ENCODE measurements at regions not wholly inside any gene's neighbourhood (a gene's known extent, or its start where the extent isn't known, plus 50 kb on each side); places are given as distances from the start of the nearest gene placed in this dataset.

DNA sequence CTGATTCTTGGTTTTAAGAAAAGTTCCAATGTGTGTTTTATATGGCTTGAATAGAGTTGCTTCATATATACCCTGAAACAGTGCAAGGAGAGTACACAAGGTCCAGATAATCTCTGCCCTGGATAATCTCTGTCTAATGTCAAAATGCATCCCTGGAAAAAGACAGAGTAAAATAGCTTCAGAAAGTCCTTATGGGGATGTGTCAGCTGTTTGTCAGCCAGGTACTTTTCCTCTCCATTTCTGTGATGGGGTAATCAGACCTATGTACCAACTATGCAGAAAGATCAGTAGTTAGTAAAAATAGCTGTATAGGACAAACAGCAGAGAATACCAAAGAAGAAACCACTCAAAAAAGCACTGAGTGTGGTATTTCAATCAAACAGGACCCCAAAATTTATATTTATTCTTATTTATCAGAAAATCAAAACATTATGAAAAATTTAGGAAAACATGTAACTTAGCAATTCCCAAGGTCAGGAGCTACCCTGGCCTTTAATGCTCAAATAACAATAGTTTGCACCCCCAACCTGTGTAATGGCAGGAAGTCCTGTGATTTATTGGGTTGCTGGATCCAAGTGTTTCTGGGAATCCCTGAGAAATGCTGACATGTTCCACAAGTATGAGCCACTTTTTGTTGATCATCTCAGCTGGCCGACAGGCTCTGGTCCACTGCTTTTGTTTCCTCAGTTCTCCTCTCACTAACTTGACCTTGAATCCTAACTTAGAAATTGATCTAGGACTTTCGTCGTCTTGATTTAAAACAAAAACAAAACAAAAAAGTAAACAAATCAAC is 69.6 kb downstream of the MDH1 start:
- no peaks in the 10 kb centered on the region for H3K79me2 ChIP-seq (ENCODE audit: control insufficient read depth, insufficient read depth, low read length)
- ChIA-PET RAD21 (ENCODE audit: unreplicated experiment) (no interaction called here), SMC1A (ENCODE audit: uncharacterized antibody, unreplicated experiment) (interaction anchor here (0.9 to 1.6 kb wide), 2 partner anchors 10 to 31 kb away, joined by 3 read pairs; no protein-coding TSS in a partner anchor), CTCF (interaction anchor here (0.8 to 1.2 kb wide), 3 partner anchors 14 to 184 kb away, joined by 3 to 4 read pairs (median 4); no protein-coding TSS in a partner anchor), POLR2A (no interaction called here)
- H2AFZ ChIP-seq (ENCODE audit: control insufficient read depth, low read depth, low read length), result no peak overlapping the region
- 59% methylated on average over 3 of the region's 3 CpGs for WGBS (ENCODE audit: insufficient coverage, insufficient replicate concordance, low lambda C conversion rate, missing lambda C conversion rate)
- no peak for ATAC-seq
- H3K4me1 ChIP-seq (ENCODE audit: control insufficient read depth, insufficient read depth, low read length), result no peaks in the 10 kb centered on the region
- in situ Hi-C loops (cut with MboI) (no loop called here), intact Hi-C loops (cut with micrococcal nuclease; ENCODE audit: unreplicated experiment) (no loop called here)
- BruUV-seq (replicated peaks), result no TSS peak
- no peaks in the 10 kb centered on the region for H4K20me1 ChIP-seq (ENCODE audit: control insufficient read depth, insufficient read depth)
- H3K36me3 ChIP-seq (ENCODE audit: control insufficient read depth in 2 of 2, insufficient read depth in 2 of 2, low read length in 1 of 2), result no peaks in the 10 kb centered on the region
- no peaks in the 10 kb centered on the region; the same call in 2 of the 3 replicates for H3K9me3 ChIP-seq (replicated peaks; ENCODE audit: control insufficient read depth, insufficient read depth, low read length)
- H3K4me2 ChIP-seq (ENCODE audit: control insufficient read depth, insufficient read depth), result no peak overlapping the region
- FAIRE-seq, result no peak
- no peak for DNase-seq (ENCODE audit: low read depth, low spot score)
- no peak overlapping the region for H3K9ac ChIP-seq (ENCODE audit: control insufficient read depth, insufficient read depth, low read length)
- no peaks in the 10 kb centered on the region for H3K27me3 ChIP-seq (replicated peaks in 1 of 2; ENCODE audit: control insufficient read depth in 2 of 2, insufficient read depth in 2 of 2, low read length in 1 of 2)
- no peak overlapping the region for H3K4me3 ChIP-seq
- H3K27ac ChIP-seq (ENCODE audit: control insufficient read depth, insufficient read depth), result no peak overlapping the region
- TF ChIP-seq, protein P1, sequence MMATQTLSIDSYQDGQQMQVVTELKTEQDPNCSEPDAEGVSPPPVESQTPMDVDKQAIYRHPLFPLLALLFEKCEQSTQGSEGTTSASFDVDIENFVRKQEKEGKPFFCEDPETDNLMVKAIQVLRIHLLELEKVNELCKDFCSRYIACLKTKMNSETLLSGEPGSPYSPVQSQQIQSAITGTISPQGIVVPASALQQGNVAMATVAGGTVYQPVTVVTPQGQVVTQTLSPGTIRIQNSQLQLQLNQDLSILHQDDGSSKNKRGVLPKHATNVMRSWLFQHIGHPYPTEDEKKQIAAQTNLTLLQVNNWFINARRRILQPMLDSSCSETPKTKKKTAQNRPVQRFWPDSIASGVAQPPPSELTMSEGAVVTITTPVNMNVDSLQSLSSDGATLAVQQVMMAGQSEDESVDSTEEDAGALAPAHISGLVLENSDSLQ (IDR thresholded peaks at IDR 0.05), result no peak
- TF ChIP-seq HDAC2 (IDR thresholded peaks at IDR 0.05), result no peak
- TF ChIP-seq KAT2A (conservative IDR thresholded peaks at IDR 0.05; ENCODE audit: control insufficient read depth, low read depth, low read length), result no peak
- TF ChIP-seq MEF2B (IDR thresholded peaks at IDR 0.05; ENCODE audit: partially characterized antibody, poor library complexity, severe bottlenecking), result no peak
- no peak for TF ChIP-seq TCF12 (IDR thresholded peaks at IDR 0.05; ENCODE audit: low read depth, low read length)
- no peak for TF ChIP-seq PAX8 (IDR thresholded peaks at IDR 0.05)
- TF ChIP-seq, protein P2, sequence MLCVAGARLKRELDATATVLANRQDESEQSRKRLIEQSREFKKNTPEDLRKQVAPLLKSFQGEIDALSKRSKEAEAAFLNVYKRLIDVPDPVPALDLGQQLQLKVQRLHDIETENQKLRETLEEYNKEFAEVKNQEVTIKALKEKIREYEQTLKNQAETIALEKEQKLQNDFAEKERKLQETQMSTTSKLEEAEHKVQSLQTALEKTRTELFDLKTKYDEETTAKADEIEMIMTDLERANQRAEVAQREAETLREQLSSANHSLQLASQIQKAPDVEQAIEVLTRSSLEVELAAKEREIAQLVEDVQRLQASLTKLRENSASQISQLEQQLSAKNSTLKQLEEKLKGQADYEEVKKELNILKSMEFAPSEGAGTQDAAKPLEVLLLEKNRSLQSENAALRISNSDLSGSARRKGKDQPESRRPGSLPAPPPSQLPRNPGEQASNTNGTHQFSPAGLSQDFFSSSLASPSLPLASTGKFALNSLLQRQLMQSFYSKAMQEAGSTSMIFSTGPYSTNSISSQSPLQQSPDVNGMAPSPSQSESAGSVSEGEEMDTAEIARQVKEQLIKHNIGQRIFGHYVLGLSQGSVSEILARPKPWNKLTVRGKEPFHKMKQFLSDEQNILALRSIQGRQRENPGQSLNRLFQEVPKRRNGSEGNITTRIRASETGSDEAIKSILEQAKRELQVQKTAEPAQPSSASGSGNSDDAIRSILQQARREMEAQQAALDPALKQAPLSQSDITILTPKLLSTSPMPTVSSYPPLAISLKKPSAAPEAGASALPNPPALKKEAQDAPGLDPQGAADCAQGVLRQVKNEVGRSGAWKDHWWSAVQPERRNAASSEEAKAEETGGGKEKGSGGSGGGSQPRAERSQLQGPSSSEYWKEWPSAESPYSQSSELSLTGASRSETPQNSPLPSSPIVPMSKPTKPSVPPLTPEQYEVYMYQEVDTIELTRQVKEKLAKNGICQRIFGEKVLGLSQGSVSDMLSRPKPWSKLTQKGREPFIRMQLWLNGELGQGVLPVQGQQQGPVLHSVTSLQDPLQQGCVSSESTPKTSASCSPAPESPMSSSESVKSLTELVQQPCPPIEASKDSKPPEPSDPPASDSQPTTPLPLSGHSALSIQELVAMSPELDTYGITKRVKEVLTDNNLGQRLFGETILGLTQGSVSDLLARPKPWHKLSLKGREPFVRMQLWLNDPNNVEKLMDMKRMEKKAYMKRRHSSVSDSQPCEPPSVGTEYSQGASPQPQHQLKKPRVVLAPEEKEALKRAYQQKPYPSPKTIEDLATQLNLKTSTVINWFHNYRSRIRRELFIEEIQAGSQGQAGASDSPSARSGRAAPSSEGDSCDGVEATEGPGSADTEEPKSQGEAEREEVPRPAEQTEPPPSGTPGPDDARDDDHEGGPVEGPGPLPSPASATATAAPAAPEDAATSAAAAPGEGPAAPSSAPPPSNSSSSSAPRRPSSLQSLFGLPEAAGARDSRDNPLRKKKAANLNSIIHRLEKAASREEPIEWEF (IDR thresholded peaks at IDR 0.05; ENCODE audit: insufficient replicate concordance, low read depth, low read length), result no peak
- TF ChIP-seq TCF3 (IDR thresholded peaks at IDR 0.05; ENCODE audit: borderline replicate concordance, insufficient read depth, low read depth, low read length), result no peak
- TF ChIP-seq SMAD1 (IDR thresholded peaks at IDR 0.05; ENCODE audit: low read depth, partially characterized antibody), result no peak
- TF ChIP-seq NFYA (IDR thresholded peaks at IDR 0.05; ENCODE audit: borderline replicate concordance, low read depth, low read length), result no peak
- TF ChIP-seq POLR2AphosphoS5 (IDR thresholded peaks at IDR 0.05; ENCODE audit: low read length), result no peak
- TF ChIP-seq FOS (IDR thresholded peaks at IDR 0.05; ENCODE audit: borderline replicate concordance, extremely low read depth, insufficient read length), result no peak
- TF ChIP-seq SMC3 (IDR thresholded peaks at IDR 0.05; ENCODE audit: borderline replicate concordance, low read length), result no peak

Measured in GM12878 (cell line).